K562 (cell line): ENCODE measurements at regions not wholly inside any gene's neighbourhood (a gene's known extent, or its start where the extent isn't known, plus 50 kb on each side); places are given as distances from the start of the nearest gene placed in this dataset.
"Not testable (repeated sequence)": the region's sequence is repeated elsewhere in the genome, so short reads cannot be mapped to it uniquely, and the experiment has no call there.

Experiments
- ATF6 ChIP-seq: sonication (generic); formaldehyde crosslinking; IDR thresholded peaks from 2 replicates; pipeline ENCODE4 v1.4.0; 2020; ENCODE audit warnings: mild to moderate bottlenecking, missing genetic modification reagents
- BCLAF1 ChIP-seq, 2 experiments: fragments of 450-650 bp in 1 of 2; IDR thresholded peaks; 2 replicates each; pipeline ENCODE4 v1.6.1; 2011 to 2017; ENCODE audit warnings: low read depth in 2 of 2, antibody characterized with exemption in 1 of 2, borderline replicate concordance in 1 of 2, low read length in 1 of 2, mild to moderate bottlenecking in 1 of 2, mixed read lengths in 1 of 2; ENCODE audit not compliant: control insufficient read depth in 1 of 2
- CHD7 ChIP-seq: fragments of 200-600 bp; sonication (generic); IDR thresholded peaks from one replicate; pipeline ENCODE4 v1.6.1; 2012; ENCODE audit warnings: mild to moderate bottlenecking, low read depth, low read length, inconsistent platforms
- CREB1 ChIP-seq, 2 experiments: sonication (generic) in 1 of 2; formaldehyde crosslinking in 1 of 2; IDR thresholded peaks; 2 replicates each; pipeline versions ENCODE4 v1.6.1 to v1.8.0; 2012 to 2022; ENCODE audit warnings: inconsistent platforms in 1 of 2, mild to moderate bottlenecking in 1 of 2, missing genetic modification reagents in 1 of 2, moderate library complexity in 1 of 2
- CTCF ChIP-seq, 3 experiments: IDR thresholded peaks in 2 of 3; conservative IDR thresholded peaks in 1 of 3; 2 replicates each; pipeline ENCODE4 v1.5.1; 2011 to 2012; ENCODE audit warnings: low read length in 3 of 3, mild to moderate bottlenecking in 3 of 3, control low read depth in 2 of 3, improper control_type of control experiment in 1 of 3, inconsistent platforms in 1 of 3, low read depth in 1 of 3, mixed read lengths in 1 of 3, moderate library complexity in 1 of 3; ENCODE audit not compliant: insufficient read depth in 2 of 3
- EZH2 ChIP-seq: IDR thresholded peaks from 2 replicates; pipeline ENCODE4 v1.6.1; 2012; ENCODE audit warnings: low read depth, mild to moderate bottlenecking, inconsistent platforms, low read length, borderline replicate concordance
- GATAD2A ChIP-seq: fragments of 450-650 bp; IDR thresholded peaks from 2 replicates; pipeline ENCODE4 v1.6.1; 2017
- HDAC6 ChIP-seq: IDR thresholded peaks from 2 replicates; pipeline ENCODE4 v1.6.1; 2012; ENCODE audit warnings: low read depth, mild to moderate bottlenecking, control low read depth, inconsistent platforms, low read length, moderate library complexity
- KLF16 ChIP-seq: IDR thresholded peaks from 2 replicates; pipeline ENCODE4 v1.6.1; 2016; ENCODE audit warnings: antibody characterized with exemption
- NCOA2 ChIP-seq, 2 experiments: fragments of 450-650 bp; IDR thresholded peaks; 2 replicates each; pipeline ENCODE4 v1.6.1; 2018; ENCODE audit warnings: mild to moderate bottlenecking in 2 of 2, moderate library complexity in 1 of 2; ENCODE audit not compliant: partially characterized antibody in 2 of 2
- RAD21 ChIP-seq, 2 experiments: fragments of 250-450 bp in 1 of 2; fragments of 450-650 bp in 1 of 2; sonication (Bioruptor Pico) in 1 of 2; formaldehyde crosslinking in 1 of 2; IDR thresholded peaks in 1 of 2; conservative IDR thresholded peaks in 1 of 2; 2 replicates each; pipeline versions ENCODE4 v1.4.0 to v1.8.0; 2020 to 2022; ENCODE audit warnings: mild to moderate bottlenecking in 2 of 2, moderate library complexity in 1 of 2
- RBBP5 ChIP-seq: fragments of 200-600 bp; sonication (generic); IDR thresholded peaks from 2 replicates; pipeline ENCODE4 v1.6.1; 2012; ENCODE audit warnings: borderline replicate concordance, mild to moderate bottlenecking, low read length, control low read depth, inconsistent platforms; ENCODE audit not compliant: insufficient read depth, poor library complexity, severe bottlenecking
- ZBTB17 ChIP-seq: fragments of 450-650 bp; formaldehyde crosslinking; IDR thresholded peaks from 2 replicates; pipeline ENCODE4 v1.4.0; 2020; ENCODE audit warnings: mild to moderate bottlenecking
- ZKSCAN3 ChIP-seq: fragments of 250-450 bp; sonication (Bioruptor Pico); IDR thresholded peaks from 2 replicates; pipeline ENCODE4 v1.4.0; 2020

- not testable (repeated sequence) for TF ChIP-seq CTCF (IDR thresholded peaks at IDR 0.05 in 2 of 3, conservative IDR thresholded peaks at IDR 0.05 in 1 of 3; ENCODE audit: insufficient read depth in 2 of 3, low read depth in 1 of 3, low read length in 3 of 3); EZH2; ATF6 (CRISPR knock-in tag); CREB1 (IDR thresholded peaks at IDR 0.05); CREB1 (CRISPR knock-in tag; IDR thresholded peaks at IDR 0.05); KLF16; RBBP5; GATAD2A; ZBTB17 (CRISPR knock-in tag); CHD7; RAD21 (CRISPR knock-in tag; conservative IDR thresholded peaks at IDR 0.05 in 1 of 2, IDR thresholded peaks at IDR 0.05 in 1 of 2); BCLAF1 (IDR thresholded peaks at IDR 0.05; ENCODE audit: borderline replicate concordance in 1 of 2, control insufficient read depth in 1 of 2, low read depth in 2 of 2, low read length in 1 of 2); NCOA2 (IDR thresholded peaks at IDR 0.05; ENCODE audit: partially characterized antibody in 2 of 2); HDAC6; ZKSCAN3 (CRISPR knock-in tag)
Observed at GRCh38 chr11:43194459-43194858, 117.3 kb upstream of the API5 start.
